ENCODE measurements at regions not wholly inside any gene's neighbourhood (a gene's known extent, or its start where the extent isn't known, plus 50 kb on each side); places are given as distances from the start of the nearest gene placed in this dataset.

DNA sequence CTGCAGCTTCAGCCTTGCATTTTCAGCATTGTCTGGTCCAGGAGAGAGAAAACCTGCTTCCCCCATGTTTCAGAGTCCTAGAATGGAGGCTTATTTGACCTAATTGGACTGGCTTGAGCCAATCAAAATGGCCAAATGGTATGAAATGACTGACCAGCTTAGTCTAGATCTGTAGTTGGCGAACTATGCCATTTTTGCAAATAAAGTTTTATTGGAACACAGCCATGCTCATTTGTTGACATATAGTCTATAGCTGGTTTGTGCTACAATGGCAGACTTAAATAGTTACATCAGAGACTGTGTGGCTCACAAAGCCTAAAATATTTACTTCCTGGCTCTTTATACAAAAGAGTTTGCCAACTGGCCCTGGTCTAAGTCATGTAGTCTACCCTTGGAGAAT, 180.8 kb downstream of the HS3ST3B1 start:
- DNase-seq (ENCODE audit: low spot score in 2 of 2): no peak
- Histone ChIP-seq H3K27me3 (ENCODE audit: low read depth) (no peaks in the 10 kb centered on the region), H3K4me1 (no peaks in the 10 kb centered on the region), H3K4me3 (no peak overlapping the region), H3K9me3 (no peaks in the 10 kb centered on the region), H3K36me3 (replicated peaks) (no peaks in the 10 kb centered on the region)
- in situ Hi-C loops (cut with MboI; ENCODE audit: low sequenced_read_pairs): no loop called here

GRCh38 chr17:14474591-14474990, 173.7 kb downstream of the HS3ST3B1 start:
- DNase-seq (ENCODE audit: low spot score in 2 of 2): no peak
- Histone ChIP-seq H3K4me1 (no peaks in the 10 kb centered on the region), H3K9me3 (no peaks in the 10 kb centered on the region), H3K4me3 (no peak overlapping the region), H3K36me3 (replicated peaks) (no peaks in the 10 kb centered on the region), H3K27me3 (ENCODE audit: low read depth) (no peaks in the 10 kb centered on the region)
- in situ Hi-C loops (cut with MboI; ENCODE audit: low sequenced_read_pairs): no loop called here

- Histone ChIP-seq H3K27me3 (ENCODE audit: low read depth) (no peaks in the 10 kb centered on the region), H3K4me1 (no peaks in the 10 kb centered on the region), H3K4me3 (no peak overlapping the region), H3K36me3 (replicated peaks) (no peaks in the 10 kb centered on the region), H3K9me3 (no peaks in the 10 kb centered on the region)
- no peak for DNase-seq (ENCODE audit: low spot score in 2 of 2)
- in situ Hi-C loops (cut with MboI; ENCODE audit: low sequenced_read_pairs): no loop called here
Measured at GRCh38 chr17:14471052-14471451, 170.2 kb downstream of the HS3ST3B1 start.

DNA sequence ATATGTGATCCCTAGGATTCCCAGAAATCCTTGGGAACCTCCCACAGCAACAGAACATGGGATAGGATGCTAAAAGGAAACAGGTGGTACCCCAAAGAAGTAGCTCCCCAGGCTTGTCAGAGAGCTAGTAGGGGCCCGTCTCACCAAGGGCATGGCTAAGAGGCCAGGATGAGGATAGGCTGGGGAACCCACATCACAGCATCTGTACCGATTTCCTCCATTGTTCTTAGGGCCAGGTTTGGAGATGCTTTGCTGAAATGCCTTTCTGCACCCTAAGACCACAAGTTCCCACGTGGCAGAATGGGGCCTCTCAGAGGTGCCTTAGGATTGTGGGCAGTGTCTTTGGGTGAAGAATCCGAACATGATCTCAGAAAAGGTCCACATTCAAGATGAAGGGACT, 169.5 kb downstream of the HS3ST3B1 start:
- DNase-seq (ENCODE audit: low spot score in 2 of 2): no peak
- no peaks in the 10 kb centered on the region for H3K4me1 ChIP-seq
- no peaks in the 10 kb centered on the region for H3K27me3 ChIP-seq (ENCODE audit: low read depth)
- no peaks in the 10 kb centered on the region for H3K9me3 ChIP-seq
- no peak overlapping the region for H3K4me3 ChIP-seq
- in situ Hi-C loops (cut with MboI; ENCODE audit: low sequenced_read_pairs): no loop called here
- no peaks in the 10 kb centered on the region for H3K36me3 ChIP-seq (replicated peaks)

- no peak for DNase-seq (ENCODE audit: low spot score in 2 of 2)
- Histone ChIP-seq H3K36me3 (replicated peaks) (no peaks in the 10 kb centered on the region), H3K27me3 (ENCODE audit: low read depth) (no peaks in the 10 kb centered on the region), H3K4me3 (no peak overlapping the region), H3K9me3 (no peaks in the 10 kb centered on the region), H3K4me1 (no peaks in the 10 kb centered on the region)
- in situ Hi-C loops (cut with MboI; ENCODE audit: low sequenced_read_pairs): no loop called here
Measured at GRCh38 chr17:14469971-14470370, 169.1 kb downstream of the HS3ST3B1 start.

DNA sequence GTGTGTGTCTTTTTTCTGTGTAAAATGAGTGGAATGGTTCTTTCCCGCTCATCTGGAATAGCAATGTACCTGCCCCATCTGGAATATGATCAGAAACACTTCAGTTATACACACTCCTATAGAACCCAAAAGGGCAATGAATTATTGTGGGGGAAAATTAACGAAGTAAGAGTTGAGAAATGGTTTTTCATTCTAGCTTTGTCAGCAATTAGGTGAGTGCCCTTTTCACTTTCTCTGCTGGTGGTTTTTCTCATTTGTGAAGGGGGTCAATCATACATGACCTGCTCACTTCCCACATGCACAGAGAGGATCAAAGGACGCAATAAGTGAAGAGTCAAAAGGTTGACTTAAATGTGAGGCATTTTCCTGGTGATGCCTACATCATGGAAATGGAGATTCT, 168.0 kb downstream of the HS3ST3B1 start:
- Histone ChIP-seq H3K27me3 (ENCODE audit: low read depth) (no peaks in the 10 kb centered on the region), H3K4me3 (no peak overlapping the region), H3K4me1 (no peaks in the 10 kb centered on the region), H3K36me3 (replicated peaks) (no peaks in the 10 kb centered on the region), H3K9me3 (no peaks in the 10 kb centered on the region)
- in situ Hi-C loops (cut with MboI; ENCODE audit: low sequenced_read_pairs): no loop called here
- no peak for DNase-seq (ENCODE audit: low spot score in 2 of 2)

- no peaks in the 10 kb centered on the region for H3K27me3 ChIP-seq (ENCODE audit: low read depth)
- no peak for DNase-seq (ENCODE audit: low spot score in 2 of 2)
- no peak overlapping the region for H3K4me3 ChIP-seq
- H3K9me3 ChIP-seq: 0 out of 2 replicates have a peak, but pooled peaks cover 2% of the 10 kb centered on the region
- H3K36me3 ChIP-seq (replicated peaks): no peaks in the 10 kb centered on the region
- H3K4me1 ChIP-seq: no peaks in the 10 kb centered on the region
- in situ Hi-C loops (cut with MboI; ENCODE audit: low sequenced_read_pairs): no loop called here
Measured at GRCh38 chr17:14461227-14461548, 160.3 kb downstream of the HS3ST3B1 start.

- in situ Hi-C loops (cut with MboI; ENCODE audit: low sequenced_read_pairs): no loop called here
Measured at GRCh38 chr17:14460516-14461226, 159.8 kb downstream of the HS3ST3B1 start.

DNA sequence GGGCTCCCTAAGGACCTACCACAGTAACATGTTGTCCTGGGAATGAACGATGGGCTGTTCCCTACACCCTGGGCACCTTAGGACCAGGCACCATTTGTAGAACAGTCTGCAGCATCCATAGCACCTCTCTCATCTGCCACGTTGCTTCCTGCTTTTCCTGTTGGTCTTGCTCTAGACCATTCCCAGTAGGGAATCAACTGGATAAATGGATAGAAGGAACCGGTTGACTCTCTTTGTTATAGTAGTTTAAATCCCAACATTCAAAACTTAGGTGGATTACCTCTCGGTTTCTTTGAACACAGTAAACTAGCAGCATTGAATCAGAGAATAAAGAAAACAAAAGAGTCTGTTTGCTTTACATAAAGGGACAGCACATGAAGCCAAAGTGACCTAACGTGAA, 159.1 kb downstream of the HS3ST3B1 start:
- H3K4me1 ChIP-seq: no peaks in the 10 kb centered on the region
- no peak for DNase-seq (ENCODE audit: low spot score in 2 of 2)
- no peaks in the 10 kb centered on the region for H3K27me3 ChIP-seq (ENCODE audit: low read depth)
- 0 out of 2 replicates have a peak, but pooled peaks cover 2% of the 10 kb centered on the region for H3K9me3 ChIP-seq
- no peak overlapping the region for H3K4me3 ChIP-seq
- in situ Hi-C loops (cut with MboI; ENCODE audit: low sequenced_read_pairs): no loop called here
- no peaks in the 10 kb centered on the region for H3K36me3 ChIP-seq (replicated peaks)

More at GRCh38 chr17:14460516-14461226, 159.8 kb downstream of the HS3ST3B1 start:
- Histone ChIP-seq H3K4me3 (no peak overlapping the region), H3K9me3 (0 out of 2 replicates have a peak, but pooled peaks cover 2% of the 10 kb centered on the region), H3K36me3 (replicated peaks) (no peaks in the 10 kb centered on the region), H3K27me3 (ENCODE audit: low read depth) (no peaks in the 10 kb centered on the region), H3K4me1 (no peaks in the 10 kb centered on the region)
- no peak for DNase-seq (ENCODE audit: low spot score in 2 of 2)

- no peak for DNase-seq (ENCODE audit: low spot score in 2 of 2)
- no peak overlapping the region for H3K4me3 ChIP-seq
- in situ Hi-C loops (cut with MboI; ENCODE audit: low sequenced_read_pairs): no loop called here
- H3K9me3 ChIP-seq: 0 out of 2 replicates have a peak, but pooled peaks cover 2% of the 10 kb centered on the region
- H3K4me1 ChIP-seq: no peaks in the 10 kb centered on the region
- H3K27me3 ChIP-seq (ENCODE audit: low read depth): no peaks in the 10 kb centered on the region
- no peaks in the 10 kb centered on the region for H3K36me3 ChIP-seq (replicated peaks)
Measured at GRCh38 chr17:14458724-14459123, 157.8 kb downstream of the HS3ST3B1 start.

DNA sequence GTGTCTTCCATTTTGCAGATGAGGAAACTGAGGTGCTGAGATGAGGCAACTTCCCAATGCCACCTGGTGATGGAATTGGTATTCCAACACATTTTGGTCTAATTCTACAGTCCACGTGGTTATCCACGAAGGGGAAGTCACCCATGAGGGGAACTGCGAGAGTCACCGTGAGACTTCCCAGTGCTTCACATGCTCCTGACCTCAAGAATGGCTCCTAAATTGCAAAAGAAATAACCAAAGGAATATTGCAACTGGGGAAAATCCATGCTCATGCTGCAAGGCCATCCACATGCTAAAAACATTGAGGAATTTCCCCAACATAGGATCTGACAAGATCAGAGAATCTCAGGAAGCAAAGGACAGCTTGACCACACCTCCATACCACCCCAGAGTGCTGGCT, 153.9 kb downstream of the HS3ST3B1 start:
- Histone ChIP-seq H3K9me3 (no peaks in the 10 kb centered on the region), H3K4me3 (no peak overlapping the region), H3K27me3 (ENCODE audit: low read depth) (no peaks in the 10 kb centered on the region), H3K36me3 (replicated peaks) (no peaks in the 10 kb centered on the region), H3K4me1 (no peaks in the 10 kb centered on the region)
- in situ Hi-C loops (cut with MboI; ENCODE audit: low sequenced_read_pairs): no loop called here
- DNase-seq (ENCODE audit: low spot score in 2 of 2): no peak

- H3K4me1 ChIP-seq: no peaks in the 10 kb centered on the region
- H3K4me3 ChIP-seq: no peak overlapping the region
- H3K9me3 ChIP-seq: no peaks in the 10 kb centered on the region
- no peaks in the 10 kb centered on the region for H3K36me3 ChIP-seq (replicated peaks)
- DNase-seq (ENCODE audit: low spot score in 2 of 2): no peak
- in situ Hi-C loops (cut with MboI; ENCODE audit: low sequenced_read_pairs): no loop called here
- no peaks in the 10 kb centered on the region for H3K27me3 ChIP-seq (ENCODE audit: low read depth)
Measured at GRCh38 chr17:14452856-14453255, 152.0 kb downstream of the HS3ST3B1 start.

DNA sequence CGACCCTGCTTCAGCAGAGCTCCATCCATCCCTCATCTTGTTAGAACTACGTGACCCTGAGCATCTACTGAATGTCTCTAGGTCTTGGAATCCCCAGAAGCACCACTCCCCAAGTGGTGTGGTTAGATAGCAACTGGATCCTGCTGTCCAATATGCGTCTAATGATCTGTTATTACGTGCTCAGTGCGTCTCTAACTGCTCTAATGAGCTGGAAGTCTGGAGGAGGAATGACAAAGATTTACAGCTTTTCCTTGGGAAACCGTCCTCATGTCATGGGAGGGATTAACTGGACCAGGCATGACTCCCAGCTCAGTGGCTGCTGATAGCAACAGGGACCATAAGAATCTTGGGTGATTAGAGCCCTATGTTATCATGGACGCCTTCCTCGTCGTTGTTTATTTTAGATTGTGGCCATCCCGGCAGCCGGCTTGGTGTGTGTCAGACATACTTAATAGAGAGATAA, 150.9 kb downstream of the HS3ST3B1 start:
- H3K4me1 ChIP-seq: no peaks in the 10 kb centered on the region
- H3K9me3 ChIP-seq: no peaks in the 10 kb centered on the region
- in situ Hi-C loops (cut with MboI; ENCODE audit: low sequenced_read_pairs): no loop called here
- H3K27me3 ChIP-seq (ENCODE audit: low read depth): no peaks in the 10 kb centered on the region
- H3K36me3 ChIP-seq (replicated peaks): no peaks in the 10 kb centered on the region
- no peak overlapping the region for H3K4me3 ChIP-seq
- DNase-seq (ENCODE audit: low spot score in 2 of 2): no peak

DNA sequence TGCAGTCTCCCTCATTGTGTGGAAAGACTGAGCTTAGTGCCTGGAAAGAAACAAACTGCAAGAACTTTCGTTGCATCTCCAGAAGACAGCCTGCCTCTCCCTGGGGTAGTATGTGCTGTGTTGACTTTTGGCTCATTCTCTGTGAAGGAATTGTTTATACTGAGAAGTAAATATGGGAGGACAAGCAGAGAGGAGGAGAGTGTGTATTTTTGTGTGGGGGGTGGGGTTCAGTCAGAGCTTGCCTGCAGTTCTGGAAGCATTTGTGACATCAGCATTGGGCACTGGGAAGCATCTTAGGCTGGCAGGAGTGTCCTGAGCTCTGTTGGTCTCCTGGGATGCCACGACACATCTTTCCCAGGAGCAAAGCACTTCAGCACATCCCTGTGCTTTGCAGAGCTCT, 147.9 kb downstream of the HS3ST3B1 start:
- no peak for DNase-seq (ENCODE audit: low spot score in 2 of 2)
- no peak overlapping the region for H3K4me3 ChIP-seq
- no peaks in the 10 kb centered on the region for H3K9me3 ChIP-seq
- H3K4me1 ChIP-seq: no peaks in the 10 kb centered on the region
- H3K36me3 ChIP-seq (replicated peaks): no peaks in the 10 kb centered on the region
- H3K27me3 ChIP-seq (ENCODE audit: low read depth): no peaks in the 10 kb centered on the region
- in situ Hi-C loops (cut with MboI; ENCODE audit: low sequenced_read_pairs): loop anchor here (25.0 kb wide), 1 partner anchor 88 kb away; no protein-coding TSS in a partner anchor

GRCh38 chr17:14446825-14447224, 145.9 kb downstream of the HS3ST3B1 start:
- DNase-seq (ENCODE audit: low spot score in 2 of 2): no peak
- no peaks in the 10 kb centered on the region for H3K36me3 ChIP-seq (replicated peaks)
- no peaks in the 10 kb centered on the region for H3K9me3 ChIP-seq
- no peak overlapping the region for H3K4me3 ChIP-seq
- in situ Hi-C loops (cut with MboI; ENCODE audit: low sequenced_read_pairs): loop anchor here (25.0 kb wide), 1 partner anchor 90 kb away; no protein-coding TSS in a partner anchor
- H3K27me3 ChIP-seq (ENCODE audit: low read depth): no peaks in the 10 kb centered on the region
- no peaks in the 10 kb centered on the region for H3K4me1 ChIP-seq
